ENCODE measurements at regions not wholly inside any gene's neighbourhood (a gene's known extent, or its start where the extent isn't known, plus 50 kb on each side); places are given as distances from the start of the nearest gene placed in this dataset.

GRCh38 chr1:87826681-87827251, 498.1 kb downstream of the LMO4 start:
- H3K4me3 ChIP-seq, result peak overlapping the region in 1 of 4 donors; percentile 30
- WGBS, 2 donors, result 27 to 28% methylated on average over 7 of the region's 7 CpGs
- DNase-seq (ENCODE audit: low spot score in 2 of 2), result peak; percentile 14 to 40
- no peaks in the 10 kb centered on the region for H3K27me3 ChIP-seq
- no peak for TF ChIP-seq POLR2A (IDR thresholded peaks at IDR 0.05)
- TF ChIP-seq EP300 (IDR thresholded peaks at IDR 0.05), result peak in 1 of 2 donors; percentile 39
- TF ChIP-seq CTCF (IDR thresholded peaks at IDR 0.05), result no peak
- H3K27ac ChIP-seq, result no peak overlapping the region
- no peaks in the 10 kb centered on the region for H3K36me3 ChIP-seq
- peaks cover 0 to 12% (median 3%) of the 10 kb centered on the region in 4 donors for H3K4me1 ChIP-seq
- H3K9me3 ChIP-seq, result no peaks in the 10 kb centered on the region

GRCh38 chr1:87829360-87829759, 500.7 kb downstream of the LMO4 start:
- no peak for DNase-seq (ENCODE audit: low spot score in 2 of 2)
- no peak for TF ChIP-seq POLR2A (IDR thresholded peaks at IDR 0.05)
- TF ChIP-seq CTCF (IDR thresholded peaks at IDR 0.05), result no peak
- no peak for TF ChIP-seq EP300 (IDR thresholded peaks at IDR 0.05)
- H3K36me3 ChIP-seq, result no peaks in the 10 kb centered on the region
- H3K9me3 ChIP-seq, result no peaks in the 10 kb centered on the region
- H3K27me3 ChIP-seq, result no peaks in the 10 kb centered on the region
- H3K4me1 ChIP-seq, result peaks cover 0 to 20% (median 4%) of the 10 kb centered on the region in 4 donors
- 96 to 97% methylated on average over 4 of the region's 4 CpGs for WGBS, 2 donors
- H3K27ac ChIP-seq, result no peak overlapping the region
- H3K4me3 ChIP-seq, result no peak overlapping the region

GRCh38 chr1:87830432-87830978, 501.8 kb downstream of the LMO4 start:
- Histone ChIP-seq H3K4me3 (no peak overlapping the region), H3K27ac (no peak overlapping the region), H3K36me3 (no peaks in the 10 kb centered on the region), H3K4me1 (peaks cover 0 to 20% (median 4%) of the 10 kb centered on the region in 4 donors), H3K27me3 (no peaks in the 10 kb centered on the region), H3K9me3 (no peaks in the 10 kb centered on the region)
- 69 to 82% methylated on average over 1 of the region's 1 CpG for WGBS, 2 donors
- TF ChIP-seq EP300 (IDR thresholded peaks at IDR 0.05) (no peak), POLR2A (IDR thresholded peaks at IDR 0.05) (no peak), CTCF (IDR thresholded peaks at IDR 0.05) (no peak)
- no peak for DNase-seq (ENCODE audit: low spot score in 2 of 2)

GRCh38 chr1:87833166-87833565, 504.5 kb downstream of the LMO4 start:
- 26 to 27% methylated on average over 5 of the region's 5 CpGs for WGBS, 2 donors
- no peak overlapping the region for H3K27ac ChIP-seq
- no peaks in the 10 kb centered on the region for H3K36me3 ChIP-seq
- H3K27me3 ChIP-seq, result no peaks in the 10 kb centered on the region
- TF ChIP-seq EP300 (IDR thresholded peaks at IDR 0.05) (no peak), POLR2A (IDR thresholded peaks at IDR 0.05) (no peak), CTCF (IDR thresholded peaks at IDR 0.05) (no peak)
- no peak for DNase-seq (ENCODE audit: low spot score in 2 of 2)
- H3K9me3 ChIP-seq, result no peaks in the 10 kb centered on the region
- peaks cover 0 to 8% (median 2%) of the 10 kb centered on the region in 4 donors for H3K4me1 ChIP-seq
- no peak overlapping the region for H3K4me3 ChIP-seq

GRCh38 chr1:87834151-87834550, 505.5 kb downstream of the LMO4 start:
- DNase-seq (ENCODE audit: low spot score in 2 of 2), result no peak
- no peak for TF ChIP-seq EP300 (IDR thresholded peaks at IDR 0.05)
- no peak for TF ChIP-seq CTCF (IDR thresholded peaks at IDR 0.05)
- no peak for TF ChIP-seq POLR2A (IDR thresholded peaks at IDR 0.05)
- H3K4me3 ChIP-seq, result no peak overlapping the region
- no peaks in the 10 kb centered on the region for H3K36me3 ChIP-seq
- H3K27me3 ChIP-seq, result no peaks in the 10 kb centered on the region
- H3K27ac ChIP-seq, result no peak overlapping the region
- H3K9me3 ChIP-seq, result no peaks in the 10 kb centered on the region
- H3K4me1 ChIP-seq, result peaks cover 0 to 8% (median 2%) of the 10 kb centered on the region in 4 donors
- 95 to 96% methylated on average over 4 of the region's 4 CpGs for WGBS, 2 donors
